Psoas muscle (tissue), 7 donors: ENCODE measurements at regions not wholly inside any gene's neighbourhood (a gene's known extent, or its start where the extent isn't known, plus 50 kb on each side); places are given as distances from the start of the nearest gene placed in this dataset.

Experiments
- ATAC-seq, 4 donors: fragments of 200-7000 bp; cut with Tn5 transposase; one replicate each; pipeline ENCODE4 v1.9.1; 2020; ENCODE audit warnings: moderate library complexity in 3 of 4, mild to moderate bottlenecking in 2 of 4
- DNase-seq, 2 donors: peaks; one replicate each; pipeline ENCODE4 v3.0.0-alpha.2; 2020
- H3K27ac ChIP-seq: fragments of 200-600 bp; one replicate; pipeline ENCODE4 v1.8.0; 2022
- H3K27me3 ChIP-seq, 3 donors: fragments of 200-600 bp in 1 of 3; one replicate each; pipeline versions ENCODE4 v1.6.1 to v1.8.0; 2013 to 2022; ENCODE audit warnings: low read length in 2 of 3, mild to moderate bottlenecking in 2 of 3, moderate library complexity in 1 of 3; ENCODE audit not compliant: insufficient read depth in 3 of 3
- H3K36me3 ChIP-seq, 2 donors: fragments of 200-600 bp in 1 of 2; one replicate each; pipeline versions ENCODE4 v1.6.1 to v1.8.0; 2013 to 2022; ENCODE audit warnings: low read depth in 1 of 2, mild to moderate bottlenecking in 1 of 2, moderate library complexity in 1 of 2; ENCODE audit not compliant: insufficient read depth in 1 of 2
- H3K4me1 ChIP-seq: fragments of 200-600 bp; one replicate; pipeline ENCODE4 v1.8.0; 2022
- H3K4me3 ChIP-seq: fragments of 200-600 bp; one replicate; pipeline ENCODE4 v1.8.0; 2022; ENCODE audit warnings: mild to moderate bottlenecking
- H3K9me3 ChIP-seq: fragments of 200-600 bp; one replicate; pipeline ENCODE4 v1.8.0; 2022
- WGBS, 3 donors: extraction: QIAGEN DNeasy Blood & Tissue Kit; methylation state at CpG; one replicate each; pipeline versions ENCODE4 v1.1.6 to v1.1.7; 2013; 5-methylcytosine and 5-hydroxymethylcytosine counted together
- intact Hi-C, 2 donors: fragments of 100-400 bp; cut with DNase I; formaldehyde crosslinking; loops; one replicate each; pipeline versions ENCODE4 v1.11.0 to v1.14.2; 2022
- TF ChIP-seq, protein P1 (sequence below): fragments of 200-600 bp; IDR thresholded peaks from one replicate; pipeline ENCODE4 v1.8.0; 2022; ENCODE audit warnings: antibody characterized with exemption
- donor health status: healthy with polysubstance abuse.
- donor health status: DM: no; HTN: no; CAD: no; lungs with moderate emphysema.
- donor health status: Bipolar disorder and iron deficiency.
- donor health status: healthy.
- donor health status: DM: yes; HTN: yes; CAD: no.
- donor health status: DM: no; HTN: no; CAD: no.
- donor health status: DM: yes; HTN: yes; CAD: no.

DNA sequence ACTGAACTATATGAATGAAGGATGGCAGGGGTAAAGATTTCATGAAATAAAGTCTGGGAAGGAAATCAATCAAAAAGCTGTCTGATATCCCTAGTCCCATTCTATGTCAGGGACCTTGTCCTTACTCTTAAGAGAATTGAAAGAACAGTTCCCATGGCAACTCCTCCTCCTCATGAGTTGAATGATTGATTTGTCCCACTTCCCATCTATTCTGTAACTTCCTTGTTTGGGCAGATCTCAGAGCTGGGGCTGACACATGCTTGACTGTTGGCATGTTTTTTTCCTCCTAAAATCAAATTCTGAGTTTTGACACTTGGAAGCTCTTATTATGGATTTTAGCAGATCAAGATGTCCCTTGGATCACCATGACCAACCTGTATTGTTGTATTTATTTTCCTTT, 1138.6 kb upstream of the CDH8 start:
- TF ChIP-seq, protein P1, sequence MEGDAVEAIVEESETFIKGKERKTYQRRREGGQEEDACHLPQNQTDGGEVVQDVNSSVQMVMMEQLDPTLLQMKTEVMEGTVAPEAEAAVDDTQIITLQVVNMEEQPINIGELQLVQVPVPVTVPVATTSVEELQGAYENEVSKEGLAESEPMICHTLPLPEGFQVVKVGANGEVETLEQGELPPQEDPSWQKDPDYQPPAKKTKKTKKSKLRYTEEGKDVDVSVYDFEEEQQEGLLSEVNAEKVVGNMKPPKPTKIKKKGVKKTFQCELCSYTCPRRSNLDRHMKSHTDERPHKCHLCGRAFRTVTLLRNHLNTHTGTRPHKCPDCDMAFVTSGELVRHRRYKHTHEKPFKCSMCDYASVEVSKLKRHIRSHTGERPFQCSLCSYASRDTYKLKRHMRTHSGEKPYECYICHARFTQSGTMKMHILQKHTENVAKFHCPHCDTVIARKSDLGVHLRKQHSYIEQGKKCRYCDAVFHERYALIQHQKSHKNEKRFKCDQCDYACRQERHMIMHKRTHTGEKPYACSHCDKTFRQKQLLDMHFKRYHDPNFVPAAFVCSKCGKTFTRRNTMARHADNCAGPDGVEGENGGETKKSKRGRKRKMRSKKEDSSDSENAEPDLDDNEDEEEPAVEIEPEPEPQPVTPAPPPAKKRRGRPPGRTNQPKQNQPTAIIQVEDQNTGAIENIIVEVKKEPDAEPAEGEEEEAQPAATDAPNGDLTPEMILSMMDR: no peak
- ATAC-seq (no peak), DNase-seq (no peak)
- H3K4me1 ChIP-seq: no peaks in the 10 kb centered on the region
- no peak overlapping the region for H3K4me3 ChIP-seq
- no peaks in the 10 kb centered on the region for H3K36me3 ChIP-seq
- intact Hi-C loops: no loop called here
- H3K27me3 ChIP-seq: peaks cover 0 to 2% (median 0%) of the 10 kb centered on the region in 3 donors
- H3K27ac ChIP-seq: no peak overlapping the region
- H3K9me3 ChIP-seq: no peaks in the 10 kb centered on the region

GRCh38 chr16:63171545-63171944, 1135.3 kb upstream of the CDH8 start:
- DNase-seq (no peak), ATAC-seq (no peak)
- no peaks in the 10 kb centered on the region for H3K9me3 ChIP-seq
- no peak overlapping the region for H3K4me3 ChIP-seq
- H3K36me3 ChIP-seq: no peaks in the 10 kb centered on the region
- TF ChIP-seq, protein P1: no peak
- H3K27me3 ChIP-seq: peaks cover 0 to 2% (median 0%) of the 10 kb centered on the region in 3 donors
- no peaks in the 10 kb centered on the region for H3K4me1 ChIP-seq
- intact Hi-C loops: no loop called here
- no peak overlapping the region for H3K27ac ChIP-seq

DNA sequence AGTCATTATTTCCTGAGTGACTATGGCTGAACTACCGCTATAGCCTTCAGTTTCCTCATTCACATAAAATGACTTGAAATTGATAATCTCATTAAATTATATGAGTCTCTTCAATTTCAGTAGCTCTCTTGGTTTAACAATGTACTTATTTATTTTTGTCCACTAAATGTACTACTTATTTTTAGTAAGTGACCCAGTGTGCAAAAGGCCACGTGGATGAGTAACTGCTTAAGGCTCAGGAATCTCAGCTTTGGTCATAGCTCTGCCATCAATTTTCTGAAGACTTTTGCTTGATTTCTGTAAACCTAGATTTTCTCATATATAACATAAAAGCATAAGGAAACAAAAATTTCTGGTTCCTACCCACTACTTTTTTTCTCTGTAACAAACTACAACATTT, 1132.9 kb upstream of the CDH8 start:
- WGBS, 3 donors: 78 to 81% (median 80%) methylated on average over 2 of the region's 2 CpGs
- Histone ChIP-seq H3K9me3 (no peaks in the 10 kb centered on the region), H3K27ac (no peak overlapping the region), H3K27me3 (peaks cover 0 to 2% (median 0%) of the 10 kb centered on the region in 3 donors), H3K4me3 (no peak overlapping the region), H3K36me3 (no peaks in the 10 kb centered on the region), H3K4me1 (no peaks in the 10 kb centered on the region)
- DNase-seq: no peak
- TF ChIP-seq, protein P1: no peak
- no peak for ATAC-seq
- intact Hi-C loops: no loop called here

DNA sequence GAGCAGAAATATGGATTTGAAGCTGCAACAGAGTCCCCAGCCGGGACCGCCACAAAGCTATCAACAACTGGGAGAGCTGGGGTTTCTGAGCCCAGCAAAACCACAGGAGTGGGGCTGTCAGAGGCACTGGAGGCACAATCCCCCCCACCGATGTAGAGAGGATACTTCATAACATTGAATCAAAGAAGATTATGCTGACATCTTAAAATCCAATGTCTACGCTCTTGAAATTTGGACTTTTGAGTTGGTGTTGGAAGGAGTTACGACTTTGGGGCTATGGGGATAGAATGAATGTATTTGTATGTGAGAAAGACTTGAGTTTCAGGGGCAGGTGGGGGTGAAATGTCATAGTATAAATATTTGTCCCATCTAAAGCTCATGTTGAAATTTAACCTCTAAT, 1121.6 kb upstream of the CDH8 start:
- DNase-seq (no peak), ATAC-seq (no peak)
- H3K27me3 ChIP-seq: no peaks in the 10 kb centered on the region
- no peaks in the 10 kb centered on the region for H3K36me3 ChIP-seq
- TF ChIP-seq, protein P1: no peak
- H3K4me3 ChIP-seq: no peak overlapping the region
- no peaks in the 10 kb centered on the region for H3K9me3 ChIP-seq
- H3K27ac ChIP-seq: no peak overlapping the region
- no peaks in the 10 kb centered on the region for H3K4me1 ChIP-seq
- WGBS, 3 donors: 81 to 89% (median 84%) methylated on average over 5 of the region's 5 CpGs
- intact Hi-C loops: no loop called here

DNA sequence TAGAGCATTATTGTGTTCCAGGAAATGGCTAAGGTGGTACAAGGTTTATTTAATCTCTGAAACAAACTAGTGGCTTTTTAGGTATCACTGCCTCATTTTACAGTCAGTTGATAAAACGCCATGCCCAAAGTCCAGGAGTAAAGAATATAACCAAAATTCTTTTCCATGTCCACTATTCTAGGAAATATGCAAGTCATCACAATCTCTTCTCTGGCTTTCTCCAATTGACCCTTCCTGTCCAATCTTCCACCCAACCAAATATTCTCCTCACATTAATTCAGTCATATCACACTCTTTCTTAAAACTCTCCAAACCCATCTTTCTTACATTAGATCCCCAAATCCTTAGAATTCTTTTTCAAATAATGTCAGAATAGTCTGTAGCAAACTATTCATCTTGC, 1110.0 kb upstream of the CDH8 start:
- ATAC-seq (no peak), DNase-seq (no peak)
- H3K4me3 ChIP-seq: no peak overlapping the region
- H3K27me3 ChIP-seq: no peaks in the 10 kb centered on the region
- no peak overlapping the region for H3K27ac ChIP-seq
- TF ChIP-seq, protein P1: no peak
- 74 to 82% (median 80%) methylated on average over 1 of the region's 1 CpG for WGBS, 3 donors
- intact Hi-C loops: no loop called here
- no peaks in the 10 kb centered on the region for H3K36me3 ChIP-seq
- H3K4me1 ChIP-seq: no peaks in the 10 kb centered on the region
- no peaks in the 10 kb centered on the region for H3K9me3 ChIP-seq
